SK-N-MC (cell line): ENCODE measurements at regions not wholly inside any gene's neighbourhood (a gene's known extent, or its start where the extent isn't known, plus 50 kb on each side); places are given as distances from the start of the nearest gene placed in this dataset.

Source experiments
- EZH2 ChIP-seq: fragments of 200-600 bp; sonication (generic); IDR thresholded peaks from one replicate; pipeline ENCODE4 v1.6.1; 2017; ENCODE audit warnings: antibody characterized with exemption
- FOXP2 ChIP-seq: optimal IDR thresholded peaks from 2 replicates; pipeline ENCODE3; 2011; ENCODE audit warnings: mild to moderate bottlenecking, moderate library complexity; ENCODE audit not compliant: insufficient read depth; ENCODE audit errors: extremely low read length, control extremely low read depth
- POLR2AphosphoS5 ChIP-seq: IDR thresholded peaks from 2 replicates; pipeline ENCODE4 v1.6.1; 2012; ENCODE audit warnings: mild to moderate bottlenecking, low read depth, low read length, borderline replicate concordance

GRCh38 chr3:127422663-127423375 lies 135.0 kb upstream of the PRR20G start:
- TF ChIP-seq EZH2 (no peak), POLR2AphosphoS5 (no peak), FOXP2 (no peak)
